ENCODE measurements at regions not wholly inside any gene's neighbourhood (a gene's known extent, or its start where the extent isn't known, plus 50 kb on each side); places are given as distances from the start of the nearest gene placed in this dataset.
"Not testable (repeated sequence)": the region's sequence is repeated elsewhere in the genome, so short reads cannot be mapped to it uniquely, and the experiment has no call there.

- WGBS (ENCODE audit: insufficient coverage): 88% methylated on average over 1 of the region's 1 CpG
- H3K4me1 Mint-ChIP-seq: no peaks in the 10 kb centered on the region
- DNase-seq: no peak
- no peaks in the 10 kb centered on the region for H3K9me3 ChIP-seq (ENCODE audit: control insufficient read depth, insufficient read depth, low read length)
- H3K27me3 ChIP-seq (ENCODE audit: control insufficient read depth, insufficient read depth, low read length): no peaks in the 10 kb centered on the region
- peaks cover 2 to 3% of the 10 kb centered on the region in 2 donors for H3K9me3 Mint-ChIP-seq
- no peak overlapping the region for H3K4me3 Mint-ChIP-seq
- H3K27ac Mint-ChIP-seq: no peak overlapping the region
- H3K4me3 ChIP-seq (ENCODE audit: low read length): no peak overlapping the region
- intact Hi-C loops (cut with micrococcal nuclease): no loop called here
- H3K27me3 Mint-ChIP-seq (ENCODE audit: low read depth in 2 of 2): no peaks in the 10 kb centered on the region
- H3K36me3 Mint-ChIP-seq: no peaks in the 10 kb centered on the region
- no peak overlapping the region for H3K27ac ChIP-seq (ENCODE audit: low read length)
- TF ChIP-seq CTCF (IDR thresholded peaks at IDR 0.05): no peak
- H3K4me1 ChIP-seq (ENCODE audit: control insufficient read depth, insufficient read depth, low read length): no peaks in the 10 kb centered on the region
- no peaks in the 10 kb centered on the region for H3K36me3 ChIP-seq (ENCODE audit: control insufficient read depth, insufficient read depth, low read length)
- no peak for ATAC-seq
Observed at GRCh38 chr9:109652112-109652511, 127.9 kb upstream of the PALM2AKAP2 start.

GRCh38 chr9:109652971-109653370 is 127.0 kb upstream of the PALM2AKAP2 start:
- Histone ChIP-seq H3K4me1 (ENCODE audit: control insufficient read depth, insufficient read depth, low read length) (no peaks in the 10 kb centered on the region), H3K9me3 (ENCODE audit: control insufficient read depth, insufficient read depth, low read length) (no peaks in the 10 kb centered on the region), H3K27me3 (ENCODE audit: control insufficient read depth, insufficient read depth, low read length) (no peaks in the 10 kb centered on the region), H3K27ac (ENCODE audit: low read length) (no peak overlapping the region), H3K36me3 (ENCODE audit: control insufficient read depth, insufficient read depth, low read length) (no peaks in the 10 kb centered on the region), H3K4me3 (ENCODE audit: low read length) (no peak overlapping the region)
- Mint-ChIP-seq H3K27me3 (ENCODE audit: low read depth in 2 of 2) (no peaks in the 10 kb centered on the region), H3K36me3 (no peaks in the 10 kb centered on the region), H3K27ac (no peak overlapping the region), H3K4me1 (no peaks in the 10 kb centered on the region), H3K4me3 (no peak overlapping the region), H3K9me3 (peaks cover 2 to 9% of the 10 kb centered on the region in 2 donors)
- WGBS (ENCODE audit: insufficient coverage): 27% methylated on average over 3 of the region's 4 CpGs
- no peak for TF ChIP-seq CTCF (IDR thresholded peaks at IDR 0.05)
- DNase-seq (no peak), ATAC-seq (no peak)
- intact Hi-C loops (cut with micrococcal nuclease): no loop called here

GRCh38 chr9:109653470-109653869 is 126.5 kb upstream of the PALM2AKAP2 start:
- H3K27me3 ChIP-seq (ENCODE audit: control insufficient read depth, insufficient read depth, low read length): no peaks in the 10 kb centered on the region
- H3K27ac ChIP-seq (ENCODE audit: low read length): no peak overlapping the region
- Mint-ChIP-seq H3K9me3 (peaks cover 0 to 9% of the 10 kb centered on the region in 2 donors), H3K4me3 (no peak overlapping the region), H3K36me3 (no peaks in the 10 kb centered on the region), H3K27ac (no peak overlapping the region), H3K4me1 (no peaks in the 10 kb centered on the region), H3K27me3 (ENCODE audit: low read depth in 2 of 2) (no peaks in the 10 kb centered on the region)
- no peak overlapping the region for H3K4me3 ChIP-seq (ENCODE audit: low read length)
- H3K36me3 ChIP-seq (ENCODE audit: control insufficient read depth, insufficient read depth, low read length): no peaks in the 10 kb centered on the region
- intact Hi-C loops (cut with micrococcal nuclease): no loop called here
- no peak for ATAC-seq
- no peak for DNase-seq
- no peaks in the 10 kb centered on the region for H3K4me1 ChIP-seq (ENCODE audit: control insufficient read depth, insufficient read depth, low read length)
- H3K9me3 ChIP-seq (ENCODE audit: control insufficient read depth, insufficient read depth, low read length): no peaks in the 10 kb centered on the region
- no peak for TF ChIP-seq CTCF (IDR thresholded peaks at IDR 0.05)
- 100% methylated on average over 1 of the region's 2 CpGs for WGBS (ENCODE audit: insufficient coverage)

GRCh38 chr9:109663978-109664377 is 116.0 kb upstream of the PALM2AKAP2 start:
- ATAC-seq; H3K4me1 ChIP-seq (ENCODE audit: control insufficient read depth, insufficient read depth, low read length): not testable (repeated sequence)

GRCh38 chr9:109665736-109666135 is 114.3 kb upstream of the PALM2AKAP2 start:
- H3K36me3 Mint-ChIP-seq; H3K27me3 ChIP-seq (ENCODE audit: control insufficient read depth, insufficient read depth, low read length); H3K27me3 Mint-ChIP-seq (ENCODE audit: low read depth in 2 of 2); DNase-seq; H3K4me3 Mint-ChIP-seq; ATAC-seq; H3K27ac Mint-ChIP-seq; H3K27ac ChIP-seq (ENCODE audit: low read length); H3K4me1 ChIP-seq (ENCODE audit: control insufficient read depth, insufficient read depth, low read length); H3K36me3 ChIP-seq (ENCODE audit: control insufficient read depth, insufficient read depth, low read length); H3K4me3 ChIP-seq (ENCODE audit: low read length); H3K9me3 ChIP-seq (ENCODE audit: control insufficient read depth, insufficient read depth, low read length); H3K4me1 Mint-ChIP-seq; intact Hi-C loops (cut with micrococcal nuclease): not testable (repeated sequence)
- 79% methylated on average over 7 of the region's 7 CpGs for WGBS (ENCODE audit: insufficient coverage)
- peaks cover 10 to 14% of the 10 kb centered on the region in 2 donors for H3K9me3 Mint-ChIP-seq

More at GRCh38 chr9:109663978-109664377, 116.0 kb upstream of the PALM2AKAP2 start:
- H3K27me3 ChIP-seq (ENCODE audit: control insufficient read depth, insufficient read depth, low read length); DNase-seq; H3K36me3 ChIP-seq (ENCODE audit: control insufficient read depth, insufficient read depth, low read length); H3K36me3 Mint-ChIP-seq; H3K27ac ChIP-seq (ENCODE audit: low read length); H3K27me3 Mint-ChIP-seq (ENCODE audit: low read depth in 2 of 2); intact Hi-C loops (cut with micrococcal nuclease); H3K4me1 Mint-ChIP-seq; H3K4me3 Mint-ChIP-seq; H3K27ac Mint-ChIP-seq; H3K4me3 ChIP-seq (ENCODE audit: low read length); H3K9me3 ChIP-seq (ENCODE audit: control insufficient read depth, insufficient read depth, low read length): not testable (repeated sequence)
- peaks cover 10 to 14% of the 10 kb centered on the region in 2 donors for H3K9me3 Mint-ChIP-seq
- 93% methylated on average over 4 of the region's 4 CpGs for WGBS (ENCODE audit: insufficient coverage)

Data from natural killer cell (primary cell).